Upper lobe of left lung (tissue), 4 donors: ENCODE measurements at regions not wholly inside any gene's neighbourhood (a gene's known extent, or its start where the extent isn't known, plus 50 kb on each side); places are given as distances from the start of the nearest gene placed in this dataset.

Experiments
- CTCF ChIP-seq, 6 experiments: fragments of 450-650 bp in 4 of 6; fragments of 200-600 bp in 2 of 6; sonication (generic) in 2 of 6; IDR thresholded peaks; one replicate each; pipeline ENCODE4 v1.5.1; 2016 to 2019; ENCODE audit warnings: antibody characterized with exemption in 6 of 6
- POLR2A ChIP-seq, 4 donors: fragments of 450-650 bp; IDR thresholded peaks; one replicate each; pipeline ENCODE4 v1.5.1; 2016 to 2017; ENCODE audit warnings: antibody characterized with exemption in 4 of 4, mild to moderate bottlenecking in 2 of 4

- TF ChIP-seq CTCF (IDR thresholded peaks at IDR 0.05) (no peak), POLR2A (IDR thresholded peaks at IDR 0.05) (no peak)
These were observed 247.1 kb upstream of the CCNG1 start for GRCh38 chr5:163190283-163190682.
